Stomach (tissue), 4 donors: ENCODE measurements at regions not wholly inside any gene's neighbourhood (a gene's known extent, or its start where the extent isn't known, plus 50 kb on each side); places are given as distances from the start of the nearest gene placed in this dataset.

Experiments
- CTCF ChIP-seq, 7 experiments: fragments of 450-650 bp in 4 of 7; fragments of 200-600 bp in 3 of 7; sonication (generic) in 3 of 7; IDR thresholded peaks; one replicate each; pipeline ENCODE4 v1.5.1; 2016 to 2019; ENCODE audit warnings: antibody characterized with exemption in 7 of 7, control low read depth in 2 of 7, mild to moderate bottlenecking in 1 of 7
- EP300 ChIP-seq: sonication (generic); formaldehyde crosslinking; IDR thresholded peaks from one replicate; pipeline ENCODE4 v1.6.1; 2017; ENCODE audit warnings: antibody characterized with exemption
- POLR2A ChIP-seq, 4 donors: fragments of 450-650 bp; IDR thresholded peaks; one replicate each; pipeline ENCODE4 v1.6.1; 2016; ENCODE audit warnings: antibody characterized with exemption in 4 of 4, control low read depth in 2 of 4, mild to moderate bottlenecking in 1 of 4, moderate library complexity in 1 of 4
- POLR2AphosphoS5 ChIP-seq, 3 donors: sonication (generic); formaldehyde crosslinking; IDR thresholded peaks; one replicate each; pipeline ENCODE4 v1.6.1; 2016; ENCODE audit warnings: antibody characterized with exemption in 3 of 3

DNA sequence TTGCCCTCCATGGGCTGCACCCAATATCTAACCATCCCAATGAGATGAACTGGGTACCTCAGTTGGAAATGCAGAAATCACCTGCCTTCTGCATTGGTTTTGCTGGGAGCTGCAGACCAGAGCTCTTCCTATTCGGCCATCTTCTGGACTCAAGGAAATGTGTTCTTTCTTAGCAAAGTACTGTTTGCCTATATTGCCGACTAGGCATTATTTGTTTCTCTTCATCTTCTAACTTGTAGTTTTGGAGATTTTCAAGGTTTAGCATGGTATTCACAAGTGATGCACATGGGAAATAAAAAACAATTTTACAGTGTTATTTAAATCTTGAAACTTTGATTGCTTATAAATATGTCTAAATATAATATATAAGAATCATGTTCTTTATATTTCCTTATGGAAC is 377.8 kb upstream of the POU1F1 start:
- TF ChIP-seq CTCF (IDR thresholded peaks at IDR 0.05) (no peak), POLR2A (IDR thresholded peaks at IDR 0.05) (no peak), EP300 (no peak), POLR2AphosphoS5 (IDR thresholded peaks at IDR 0.05) (no peak)
